H1 (cell line): ENCODE measurements at regions not wholly inside any gene's neighbourhood (a gene's known extent, or its start where the extent isn't known, plus 50 kb on each side); places are given as distances from the start of the nearest gene placed in this dataset.

Experiments used
- CTCF ChIA-PET: fragments of 300-600 bp; sonication (Branson Sonifier 250); formaldehyde crosslinking; loops from one replicate; lab custom pipeline; 2021; ENCODE audit not compliant: partially characterized antibody; lab: Charles Lee
- POLR2A ChIA-PET: fragments of 300-600 bp; sonication (Branson Sonifier 250); formaldehyde crosslinking; loops from one replicate; lab custom pipeline; 2021; ENCODE audit warnings: inconsistent platforms; ENCODE audit not compliant: partially characterized antibody; lab: Charles Lee
- DNase-seq, 2 experiments: peaks; one replicate each; pipeline versions ENCODE4 v3.0.0 to v3.0.0-alpha.2; 2010 to 2022; ENCODE audit warnings: low spot score in 2 of 2, low read depth in 1 of 2, mixed read lengths in 1 of 2
- FAIRE-seq: peaks from 2 replicates; lab custom pipeline; 2011; peaks lifted over from hg19 to GRCh38; lab: Jason Lieb, UNC
- H2AFZ ChIP-seq: 2 replicates; pipeline ENCODE4 v1.8.1; 2012; ENCODE audit warnings: low read length, inconsistent platforms
- H2AK5ac ChIP-seq: 2 replicates; pipeline ENCODE4 v1.6.1; 2013; ENCODE audit warnings: low read depth, low read length
- H2BK120ac ChIP-seq: replicated peaks from 2 replicates; pipeline ENCODE3; 2013; ENCODE audit warnings: low read depth, low read length, inconsistent platforms
- H2BK12ac ChIP-seq: 2 replicates; pipeline ENCODE4 v1.6.1; 2013; ENCODE audit warnings: low read depth, low read length
- H2BK15ac ChIP-seq: 2 replicates; pipeline ENCODE4 v1.6.1; 2013; ENCODE audit warnings: low read length
- H2BK20ac ChIP-seq: 2 replicates; pipeline ENCODE4 v1.6.1; 2013; ENCODE audit warnings: low read length
- H2BK5ac ChIP-seq: 2 replicates; pipeline ENCODE4 v1.6.1; 2013; ENCODE audit warnings: low read depth, low read length
- H3K14ac ChIP-seq: 2 replicates; pipeline ENCODE4 v1.6.1; 2013; ENCODE audit warnings: inconsistent platforms; ENCODE audit not compliant: insufficient read length
- H3K18ac ChIP-seq: 2 replicates; pipeline ENCODE4 v1.6.1; 2013; ENCODE audit warnings: low read length; ENCODE audit errors: extremely low read depth
- H3K23ac ChIP-seq: 2 replicates; pipeline ENCODE4 v1.6.1; 2013; ENCODE audit warnings: inconsistent platforms; ENCODE audit not compliant: insufficient read length
- H3K23me2 ChIP-seq: 2 replicates; pipeline ENCODE4 v1.6.1; 2013; ENCODE audit warnings: low read depth, low read length
- H3K27ac ChIP-seq: 2 replicates; pipeline ENCODE4 v1.6.1; 2011; ENCODE audit warnings: low read depth, low read length, inconsistent platforms
- H3K27me3 ChIP-seq, 4 experiments: replicated peaks in 1 of 4; 1 replicate in 1 of 4; 2 replicates in 3 of 4; pipeline versions ENCODE4 v1.6.1 to v1.8.1; 2011 to 2013; ENCODE audit warnings: low read length in 3 of 4, mild to moderate bottlenecking in 3 of 4, inconsistent platforms in 2 of 4, mixed read lengths in 2 of 4, moderate library complexity in 1 of 4; ENCODE audit not compliant: control insufficient read depth in 3 of 4, insufficient read depth in 3 of 4; ENCODE audit errors: extremely low read depth in 1 of 4
- H3K36me3 ChIP-seq, 4 experiments: 2 replicates each; pipeline versions ENCODE4 v1.6.1 to v1.8.1; 2011 to 2013; ENCODE audit warnings: mild to moderate bottlenecking in 4 of 4, low read length in 3 of 4, moderate library complexity in 2 of 4, control low read depth in 1 of 4, inconsistent platforms in 1 of 4; ENCODE audit not compliant: insufficient read depth in 4 of 4, control insufficient read depth in 2 of 4
- H3K4ac ChIP-seq: replicated peaks from 2 replicates; pipeline ENCODE3; 2013; ENCODE audit warnings: low read length, low read depth, mixed read lengths, inconsistent platforms; ENCODE audit not compliant: insufficient read length
- H3K4me1 ChIP-seq, 4 experiments: replicated peaks in 1 of 4; 1 replicate in 1 of 4; 2 replicates in 3 of 4; pipeline versions ENCODE4 v1.6.1 to v1.8.1; 2011 to 2013; ENCODE audit warnings: low read length in 3 of 4, inconsistent platforms in 2 of 4, mixed read lengths in 1 of 4; ENCODE audit not compliant: insufficient read depth in 4 of 4, control insufficient read depth in 3 of 4
- H3K4me2 ChIP-seq, 2 experiments: 2 replicates each; pipeline versions ENCODE4 v1.6.1 to v1.8.1; 2011 to 2013; ENCODE audit warnings: low read depth in 2 of 2, low read length in 2 of 2, control low read depth in 1 of 2, inconsistent platforms in 1 of 2, mild to moderate bottlenecking in 1 of 2; ENCODE audit not compliant: insufficient read depth in 1 of 2
- H3K4me3 ChIP-seq, 4 experiments: fragments of 200-600, 300-600 bp in 1 of 4; sonication (generic), shearing (Covaris generic), sonication (Bioruptor Twin) in 1 of 4; 2 replicates each; pipeline versions ENCODE4 v1.5.1 to v1.8.1; 2011 to 2016; ENCODE audit warnings: low read length in 4 of 4, low read depth in 3 of 4, control low read depth in 2 of 4, inconsistent platforms in 2 of 4, mild to moderate bottlenecking in 2 of 4, mixed read lengths in 1 of 4, moderate library complexity in 1 of 4; ENCODE audit not compliant: insufficient read depth in 2 of 4; ENCODE audit errors: extremely low read depth in 1 of 4
- H3K56ac ChIP-seq: replicated peaks from 2 replicates; pipeline ENCODE3; 2013; ENCODE audit warnings: low read depth, mild to moderate bottlenecking, mixed read lengths, low read length, inconsistent platforms; ENCODE audit not compliant: insufficient read length
- H3K79me1 ChIP-seq: 2 replicates; pipeline ENCODE4 v1.6.1; 2013; ENCODE audit warnings: low read depth, low read length, control low read depth
- H3K79me2 ChIP-seq, 2 experiments: 2 replicates each; pipeline versions ENCODE4 v1.6.1 to v1.8.1; 2012 to 2013; ENCODE audit warnings: low read length in 2 of 2, mild to moderate bottlenecking in 2 of 2, inconsistent platforms in 1 of 2; ENCODE audit not compliant: insufficient read depth in 2 of 2, control insufficient read depth in 1 of 2
- H3K9ac ChIP-seq, 4 experiments: replicated peaks in 1 of 4; 1 replicate in 1 of 4; 2 replicates in 3 of 4; pipeline versions ENCODE4 v1.6.1 to v1.8.1; 2011 to 2013; ENCODE audit warnings: low read depth in 3 of 4, low read length in 3 of 4, control low read depth in 2 of 4, mild to moderate bottlenecking in 2 of 4, moderate library complexity in 2 of 4, inconsistent platforms in 1 of 4; ENCODE audit errors: extremely low read depth in 1 of 4
- H3K9me3 ChIP-seq, 2 experiments: 2 replicates each; pipeline versions ENCODE4 v1.6.1 to v1.8.1; 2012 to 2013; ENCODE audit warnings: mild to moderate bottlenecking in 2 of 2, moderate library complexity in 2 of 2, control low read depth in 1 of 2, inconsistent platforms in 1 of 2, low read depth in 1 of 2, low read length in 1 of 2, mixed read lengths in 1 of 2; ENCODE audit not compliant: insufficient read depth in 2 of 2
- H4K20me1 ChIP-seq, 2 experiments: replicated peaks in 1 of 2; 2 replicates each; pipeline versions ENCODE3 to v1.8.1; 2011 to 2013; ENCODE audit warnings: inconsistent platforms in 2 of 2, low read length in 2 of 2, mild to moderate bottlenecking in 1 of 2; ENCODE audit not compliant: insufficient read depth in 2 of 2, control insufficient read depth in 1 of 2
- H4K5ac ChIP-seq: 2 replicates; pipeline ENCODE4 v1.6.1; 2013; ENCODE audit warnings: low read length, low read depth, mixed read lengths, inconsistent platforms; ENCODE audit not compliant: insufficient read length
- H4K8ac ChIP-seq: 2 replicates; pipeline ENCODE4 v1.8.0; 2013; ENCODE audit warnings: mild to moderate bottlenecking, moderate library complexity, low read length, inconsistent platforms; ENCODE audit not compliant: insufficient read depth; ENCODE audit errors: extremely low read depth
- H4K91ac ChIP-seq: replicated peaks from 2 replicates; pipeline ENCODE3; 2013; ENCODE audit warnings: low read length, mixed read lengths, inconsistent platforms; ENCODE audit not compliant: insufficient read length
- ATF2 ChIP-seq: IDR thresholded peaks from 2 replicates; pipeline ENCODE4 v1.6.1; 2012; ENCODE audit warnings: low read length, inconsistent platforms
- ATF3 ChIP-seq: IDR thresholded peaks from 2 replicates; pipeline ENCODE4 v1.6.1; 2011; ENCODE audit warnings: low read depth, mild to moderate bottlenecking, low read length; ENCODE audit not compliant: insufficient read depth
- CHD1 ChIP-seq: IDR thresholded peaks from 2 replicates; pipeline ENCODE4 v1.6.1; 2012; ENCODE audit warnings: low read depth, low read length, improper control_type of control experiment
- E2F6 ChIP-seq: IDR thresholded peaks from 2 replicates; pipeline ENCODE4 v1.6.1; 2012; ENCODE audit warnings: inconsistent platforms
- FOSL1 ChIP-seq: IDR thresholded peaks from 2 replicates; pipeline ENCODE4 v1.6.1; 2011; ENCODE audit warnings: mild to moderate bottlenecking, low read depth, low read length, moderate library complexity; ENCODE audit not compliant: insufficient read depth
- JUND ChIP-seq: IDR thresholded peaks from 2 replicates; pipeline ENCODE4 v1.6.1; 2011; ENCODE audit warnings: mild to moderate bottlenecking, improper control_type of control experiment, low read length
- NRF1 ChIP-seq: IDR thresholded peaks from 2 replicates; pipeline ENCODE4 v1.6.1; 2011; ENCODE audit warnings: mild to moderate bottlenecking, low read depth, low read length, improper control_type of control experiment
- SRF ChIP-seq: IDR thresholded peaks from 2 replicates; pipeline ENCODE4 v1.6.1; 2011; ENCODE audit warnings: mild to moderate bottlenecking, low read depth, low read length, moderate library complexity
- SUZ12 ChIP-seq: fragments of 200-600 bp; sonication (generic); IDR thresholded peaks from 2 replicates; pipeline ENCODE4 v1.6.1; 2012; ENCODE audit warnings: mild to moderate bottlenecking, inconsistent platforms, low read length, moderate library complexity, mixed read lengths
- TCF12 ChIP-seq: IDR thresholded peaks from 2 replicates; pipeline ENCODE4 v1.6.1; 2011; ENCODE audit warnings: low read depth, mild to moderate bottlenecking, low read length
- WGBS, 2 experiments: shearing (Covaris generic) in 1 of 2; methylation state at CpG; one replicate each; pipeline versions ENCODE4 v1.1.6 to v1.1.7; 2013 to 2015; ENCODE audit warnings: low lambda C conversion rate in 2 of 2, mixed read lengths in 2 of 2, inconsistent platforms in 1 of 2, low coverage in 1 of 2, missing lambda C conversion rate in 1 of 2; ENCODE audit not compliant: insufficient replicate concordance in 2 of 2, insufficient coverage in 1 of 2, insufficient read length in 1 of 2; ENCODE audit errors: extremely low coverage in 1 of 2, missing lambda C conversion rate in 1 of 2; 5-methylcytosine and 5-hydroxymethylcytosine counted together

GRCh38 chr3:87792198-87792533, 266.6 kb downstream of the CGGBP1 start:
- Histone ChIP-seq H3K56ac (no peak overlapping the region), H4K5ac (no peak overlapping the region), H2BK120ac (no peak overlapping the region), H2BK20ac (no peak overlapping the region; the same call in 1 of the 2 replicates), H3K23ac (no peak overlapping the region), H3K79me2 (no peaks in the 10 kb centered on the region), H3K4me3 (peak overlapping the region; percentile 44 to 71 (median 68)), H3K18ac (no peak overlapping the region), H3K23me2 (peaks cover 12% of the 10 kb centered on the region; the same call in 1 of the 2 replicates), H4K20me1 (no peaks in the 10 kb centered on the region), H3K36me3 (no peaks in the 10 kb centered on the region), H2BK12ac (no peak overlapping the region), H3K14ac (no peak overlapping the region), H2BK5ac (no peak overlapping the region), H3K79me1 (no peaks in the 10 kb centered on the region), H2AK5ac (no peak overlapping the region), H2AFZ (peak overlapping the region; percentile 99), H4K91ac (no peak overlapping the region), H4K8ac (no peak overlapping the region), H3K9me3 (no peaks in the 10 kb centered on the region), H3K4me2 (peak overlapping the region; percentile 87 to 91), H3K27ac (no peak overlapping the region), H3K4me1 (peaks cover 0 to 2% (median 1%) of the 10 kb centered on the region in 4 experiments; a peak in 2 of 7 replicates), H3K27me3 (peaks cover 2 to 23% (median 10%) of the 10 kb centered on the region in 4 experiments), H2BK15ac (no peak overlapping the region), H3K4ac (no peak overlapping the region), H3K9ac (no peak overlapping the region; a peak in 1 of 7 replicates)
- TF ChIP-seq TCF12 (no peak), ATF2 (no peak), SRF (no peak), E2F6 (no peak), JUND (no peak), ATF3 (no peak), CHD1 (no peak), SUZ12 (no peak), FOSL1 (no peak), NRF1 (no peak)
- 35% methylated on average over 10 of the region's 10 CpGs; no CpG with 5 or more reads in 1 of the 2 experiments for WGBS, 2 experiments
- FAIRE-seq (no peak), DNase-seq (no peak)
- POLR2A ChIA-PET: no interaction called here
- CTCF ChIA-PET: interaction anchor here (1.2 to 2.1 kb wide), 2 partner anchors 20 to 107 kb away, joined by 4 to 9 read pairs; no protein-coding TSS in a partner anchor
